ENCODE measurements at regions not wholly inside any gene's neighbourhood (a gene's known extent, or its start where the extent isn't known, plus 50 kb on each side); places are given as distances from the start of the nearest gene placed in this dataset.
"Not testable (repeated sequence)": the region's sequence is repeated elsewhere in the genome, so short reads cannot be mapped to it uniquely, and the experiment has no call there.

- no peak for DNase-seq
- Mint-ChIP-seq H3K4me1 (no peaks in the 10 kb centered on the region), H3K36me3 (no peaks in the 10 kb centered on the region), H3K4me3 (no peak overlapping the region), H3K27me3 (no peaks in the 10 kb centered on the region), H3K27ac (no peak overlapping the region), H3K9me3 (peaks cover 4 to 53% (median 16%) of the 10 kb centered on the region in 7 donors)
- no peak for ATAC-seq (ENCODE audit: low read depth in 2 of 2)
- H3K27me3 ChIP-seq (ENCODE audit: control insufficient read depth, insufficient read depth, low read length), result no peaks in the 10 kb centered on the region
- H3K9me3 ChIP-seq (ENCODE audit: control insufficient read depth in 2 of 2, low read length in 2 of 2), result peaks cover 2 to 3% of the 10 kb centered on the region in 2 experiments
- no peak overlapping the region for H3K27ac ChIP-seq (ENCODE audit: insufficient read depth, low read length, poor library complexity, severe bottlenecking)
- H3K36me3 ChIP-seq (ENCODE audit: control insufficient read depth, insufficient read depth, low read length), result no peaks in the 10 kb centered on the region
- H3K4me3 ChIP-seq (ENCODE audit: low read depth, low read length), result no peak overlapping the region
- no peaks in the 10 kb centered on the region for H3K4me1 ChIP-seq (ENCODE audit: control insufficient read depth, insufficient read depth, low read length, poor library complexity, severe bottlenecking)
Observed at GRCh38 chr11:37141707-37142106, 543.7 kb upstream of the RAG2 start.

- H3K4me1 Mint-ChIP-seq; H3K4me3 ChIP-seq (ENCODE audit: low read depth, low read length); H3K27ac Mint-ChIP-seq; H3K27ac ChIP-seq (ENCODE audit: insufficient read depth, low read length, poor library complexity, severe bottlenecking); H3K36me3 ChIP-seq (ENCODE audit: control insufficient read depth, insufficient read depth, low read length); H3K4me3 Mint-ChIP-seq; H3K27me3 ChIP-seq (ENCODE audit: control insufficient read depth, insufficient read depth, low read length); H3K27me3 Mint-ChIP-seq; ATAC-seq (ENCODE audit: low read depth in 2 of 2); H3K9me3 ChIP-seq (ENCODE audit: control insufficient read depth in 2 of 2, low read length in 2 of 2); H3K36me3 Mint-ChIP-seq; H3K4me1 ChIP-seq (ENCODE audit: control insufficient read depth, insufficient read depth, low read length, poor library complexity, severe bottlenecking); DNase-seq: not testable (repeated sequence)
- H3K9me3 Mint-ChIP-seq, result peaks cover 2 to 41% (median 12%) of the 10 kb centered on the region in 7 donors
Observed at GRCh38 chr11:37135606-37136005, 537.6 kb upstream of the RAG2 start.

- Mint-ChIP-seq H3K9me3 (peaks cover 2 to 42% (median 11%) of the 10 kb centered on the region in 7 donors), H3K4me3 (no peak overlapping the region), H3K27ac (no peak overlapping the region), H3K4me1 (no peaks in the 10 kb centered on the region), H3K36me3 (no peaks in the 10 kb centered on the region), H3K27me3 (no peaks in the 10 kb centered on the region)
- no peaks in the 10 kb centered on the region for H3K27me3 ChIP-seq (ENCODE audit: control insufficient read depth, insufficient read depth, low read length)
- H3K36me3 ChIP-seq (ENCODE audit: control insufficient read depth, insufficient read depth, low read length), result no peaks in the 10 kb centered on the region
- no peaks in the 10 kb centered on the region for H3K4me1 ChIP-seq (ENCODE audit: control insufficient read depth, insufficient read depth, low read length, poor library complexity, severe bottlenecking)
- DNase-seq, result no peak
- H3K4me3 ChIP-seq (ENCODE audit: low read depth, low read length), result no peak overlapping the region
- no peaks in the 10 kb centered on the region for H3K9me3 ChIP-seq (ENCODE audit: control insufficient read depth in 2 of 2, low read length in 2 of 2)
- no peak overlapping the region for H3K27ac ChIP-seq (ENCODE audit: insufficient read depth, low read length, poor library complexity, severe bottlenecking)
- ATAC-seq (ENCODE audit: low read depth in 2 of 2), result no peak
Observed at GRCh38 chr11:37134637-37135036, 536.6 kb upstream of the RAG2 start.

- Mint-ChIP-seq H3K27me3 (no peaks in the 10 kb centered on the region), H3K36me3 (no peaks in the 10 kb centered on the region), H3K4me3 (no peak overlapping the region), H3K27ac (no peak overlapping the region), H3K9me3 (peaks cover 0 to 17% (median 10%) of the 10 kb centered on the region in 7 donors), H3K4me1 (no peaks in the 10 kb centered on the region)
- H3K9me3 ChIP-seq (ENCODE audit: control insufficient read depth in 2 of 2, low read length in 2 of 2), result no peaks in the 10 kb centered on the region
- no peaks in the 10 kb centered on the region for H3K36me3 ChIP-seq (ENCODE audit: control insufficient read depth, insufficient read depth, low read length)
- no peak for DNase-seq
- H3K4me3 ChIP-seq (ENCODE audit: low read depth, low read length), result no peak overlapping the region
- no peak overlapping the region for H3K27ac ChIP-seq (ENCODE audit: insufficient read depth, low read length, poor library complexity, severe bottlenecking)
- no peaks in the 10 kb centered on the region for H3K27me3 ChIP-seq (ENCODE audit: control insufficient read depth, insufficient read depth, low read length)
- no peak for ATAC-seq (ENCODE audit: low read depth in 2 of 2)
- H3K4me1 ChIP-seq (ENCODE audit: control insufficient read depth, insufficient read depth, low read length, poor library complexity, severe bottlenecking), result no peaks in the 10 kb centered on the region
Observed at GRCh38 chr11:37124384-37124783, 526.3 kb upstream of the RAG2 start.

- H3K9me3 Mint-ChIP-seq, result peaks cover 0 to 24% (median 8%) of the 10 kb centered on the region in 7 donors
- H3K27me3 Mint-ChIP-seq, result no peaks in the 10 kb centered on the region
- Histone ChIP-seq H3K27ac (ENCODE audit: insufficient read depth, low read length, poor library complexity, severe bottlenecking) (no peak overlapping the region), H3K4me1 (ENCODE audit: control insufficient read depth, insufficient read depth, low read length, poor library complexity, severe bottlenecking) (no peaks in the 10 kb centered on the region), H3K36me3 (ENCODE audit: control insufficient read depth, insufficient read depth, low read length) (no peaks in the 10 kb centered on the region), H3K4me3 (ENCODE audit: low read depth, low read length) (no peak overlapping the region), H3K9me3 (ENCODE audit: control insufficient read depth in 2 of 2, low read length in 2 of 2) (peaks cover 0 to 2% of the 10 kb centered on the region in 2 experiments), H3K27me3 (ENCODE audit: control insufficient read depth, insufficient read depth, low read length) (no peaks in the 10 kb centered on the region)
- H3K36me3 Mint-ChIP-seq, result peaks cover 3% of the 10 kb centered on the region
- ATAC-seq (ENCODE audit: low read depth in 2 of 2) (no peak), DNase-seq (no peak)
- no peak overlapping the region for H3K27ac Mint-ChIP-seq
- no peaks in the 10 kb centered on the region for H3K4me1 Mint-ChIP-seq
- no peak overlapping the region for H3K4me3 Mint-ChIP-seq
Observed at GRCh38 chr11:37115963-37116362, 517.9 kb upstream of the RAG2 start.

- no peak for DNase-seq
- H3K9me3 Mint-ChIP-seq, result peaks cover 0 to 16% (median 7%) of the 10 kb centered on the region in 7 donors
Observed at GRCh38 chr11:37110385-37110784, 512.3 kb upstream of the RAG2 start.

GRCh38 chr11:37109286-37109585, 511.2 kb upstream of the RAG2 start:
- Mint-ChIP-seq H3K36me3 (peaks cover 3% of the 10 kb centered on the region), H3K27ac (no peak overlapping the region), H3K4me1 (no peaks in the 10 kb centered on the region), H3K4me3 (no peak overlapping the region), H3K27me3 (no peaks in the 10 kb centered on the region), H3K9me3 (peaks cover 0 to 16% (median 8%) of the 10 kb centered on the region in 7 donors)
- Histone ChIP-seq H3K4me3 (ENCODE audit: low read depth, low read length) (no peak overlapping the region), H3K27me3 (ENCODE audit: control insufficient read depth, insufficient read depth, low read length) (no peaks in the 10 kb centered on the region), H3K36me3 (ENCODE audit: control insufficient read depth, insufficient read depth, low read length) (no peaks in the 10 kb centered on the region), H3K27ac (ENCODE audit: insufficient read depth, low read length, poor library complexity, severe bottlenecking) (no peak overlapping the region), H3K9me3 (ENCODE audit: control insufficient read depth in 2 of 2, low read length in 2 of 2) (peaks cover 0 to 5% of the 10 kb centered on the region in 2 experiments), H3K4me1 (ENCODE audit: control insufficient read depth, insufficient read depth, low read length, poor library complexity, severe bottlenecking) (no peaks in the 10 kb centered on the region)
- ATAC-seq (ENCODE audit: low read depth in 2 of 2) (no peak), DNase-seq (no peak)

More at GRCh38 chr11:37110385-37110784, 512.3 kb upstream of the RAG2 start:
- Mint-ChIP-seq H3K27ac (no peak overlapping the region), H3K27me3 (no peaks in the 10 kb centered on the region), H3K4me3 (no peak overlapping the region), H3K4me1 (no peaks in the 10 kb centered on the region), H3K36me3 (peaks cover 3% of the 10 kb centered on the region)
- H3K27me3 ChIP-seq (ENCODE audit: control insufficient read depth, insufficient read depth, low read length), result no peaks in the 10 kb centered on the region
- H3K27ac ChIP-seq (ENCODE audit: insufficient read depth, low read length, poor library complexity, severe bottlenecking), result no peak overlapping the region
- no peaks in the 10 kb centered on the region for H3K36me3 ChIP-seq (ENCODE audit: control insufficient read depth, insufficient read depth, low read length)
- no peak overlapping the region for H3K4me3 ChIP-seq (ENCODE audit: low read depth, low read length)
- ATAC-seq (ENCODE audit: low read depth in 2 of 2), result no peak
- H3K9me3 ChIP-seq (ENCODE audit: control insufficient read depth in 2 of 2, low read length in 2 of 2), result peaks cover 0 to 2% of the 10 kb centered on the region in 2 experiments
- H3K4me1 ChIP-seq (ENCODE audit: control insufficient read depth, insufficient read depth, low read length, poor library complexity, severe bottlenecking), result no peaks in the 10 kb centered on the region

GRCh38 chr11:37108436-37109285, 510.6 kb upstream of the RAG2 start:
- Histone ChIP-seq H3K4me1 (ENCODE audit: control insufficient read depth, insufficient read depth, low read length, poor library complexity, severe bottlenecking) (no peaks in the 10 kb centered on the region), H3K27me3 (ENCODE audit: control insufficient read depth, insufficient read depth, low read length) (no peaks in the 10 kb centered on the region), H3K36me3 (ENCODE audit: control insufficient read depth, insufficient read depth, low read length) (no peaks in the 10 kb centered on the region), H3K4me3 (ENCODE audit: low read depth, low read length) (no peak overlapping the region), H3K27ac (ENCODE audit: insufficient read depth, low read length, poor library complexity, severe bottlenecking) (no peak overlapping the region), H3K9me3 (ENCODE audit: control insufficient read depth in 2 of 2, low read length in 2 of 2) (peaks cover 0 to 4% of the 10 kb centered on the region in 2 experiments)
- Mint-ChIP-seq H3K4me3 (no peak overlapping the region), H3K4me1 (no peaks in the 10 kb centered on the region), H3K27ac (no peak overlapping the region), H3K36me3 (no peaks in the 10 kb centered on the region), H3K27me3 (no peaks in the 10 kb centered on the region), H3K9me3 (peaks cover 2 to 13% (median 5%) of the 10 kb centered on the region in 7 donors)
- ATAC-seq (ENCODE audit: low read depth in 2 of 2), result no peak
- no peak for DNase-seq
